K562 (cell line): ENCODE measurements at regions not wholly inside any gene's neighbourhood (a gene's known extent, or its start where the extent isn't known, plus 50 kb on each side); places are given as distances from the start of the nearest gene placed in this dataset.

Experiments
- ATAC-seq: fragments of 200-7000 bp; cut with Tn5 transposase; 3 replicates; pipeline ENCODE4 v1.9.1; 2020; ENCODE audit warnings: moderate library complexity
- BruUV-seq: library from RNA; stranded (reverse); fragments of 400-500 nt; replicated peaks from 2 replicates; lab custom pipeline; 2021; lab: Mats Ljungman, UMichigan
- CTCF ChIA-PET: fragments of 300-600 bp; formaldehyde crosslinking; extraction: SDS; loops from one replicate; lab custom pipeline; 2021; ENCODE audit warnings: low intra/inter-chr PET ratio; lab: Yijun Ruan, JAX
- POLR2A ChIA-PET: fragments of 300-600, 350-650 bp; sonication (Branson Sonifier 250); formaldehyde crosslinking; extraction: SDS; loops from one replicate; lab custom pipeline; 2021; ENCODE audit warnings: antibody characterized with exemption, inconsistent platforms; lab: Yijun Ruan, JAX
- DNase-seq, 4 experiments: peaks; one replicate each; pipeline versions ENCODE4 v3.0.0 to v3.0.0-alpha.2; 2011 to 2018; ENCODE audit warnings: low spot score in 3 of 4, mixed read lengths in 3 of 4; ENCODE audit errors: extremely low read depth in 1 of 4
- FAIRE-seq: peaks from 2 replicates; lab custom pipeline; 2011; peaks lifted over from hg19 to GRCh38; lab: Jason Lieb, UNC
- H2AFZ ChIP-seq: 2 replicates; pipeline ENCODE4 v1.6.0; 2011; ENCODE audit warnings: low read depth, low read length, control low read depth, inconsistent platforms
- H3K27ac ChIP-seq: fragments of 200-600 bp; 3 replicates; pipeline ENCODE4 v1.8.0; 2011; ENCODE audit warnings: low read depth, mild to moderate bottlenecking, control low read depth, inconsistent platforms, low read length, moderate library complexity, mixed read lengths; ENCODE audit errors: extremely low read depth
- H3K27me3 ChIP-seq, 2 experiments: fragments of 300-600 bp in 1 of 2; 2 replicates in 1 of 2; 3 replicates in 1 of 2; pipeline versions ENCODE4 v1.6.0 to v1.8.0; 2011; ENCODE audit warnings: inconsistent platforms in 2 of 2, low read length in 2 of 2, mild to moderate bottlenecking in 1 of 2, mixed read lengths in 1 of 2, moderate library complexity in 1 of 2; ENCODE audit not compliant: control insufficient read depth in 2 of 2, insufficient read depth in 2 of 2
- H3K36me3 ChIP-seq: fragments of 300-600 bp; 3 replicates; pipeline ENCODE4 v1.8.0; 2011; ENCODE audit warnings: mild to moderate bottlenecking, low read length, inconsistent platforms; ENCODE audit not compliant: control insufficient read depth, insufficient read depth
- H3K4me1 ChIP-seq, 2 experiments: fragments of 200-600 bp in 1 of 2; replicated peaks in 1 of 2; 2 replicates in 1 of 2; 3 replicates in 1 of 2; pipeline versions ENCODE4 v1.5.1 to v1.8.0; 2011; ENCODE audit warnings: inconsistent platforms in 2 of 2, low read length in 2 of 2, mild to moderate bottlenecking in 1 of 2, mixed read lengths in 1 of 2, moderate library complexity in 1 of 2; ENCODE audit not compliant: control insufficient read depth in 2 of 2, insufficient read depth in 2 of 2
- H3K4me2 ChIP-seq: 2 replicates; pipeline ENCODE4 v1.6.1; 2011; ENCODE audit warnings: low read length, control low read depth, inconsistent platforms, mixed read lengths; ENCODE audit not compliant: insufficient read depth
- H3K4me3 ChIP-seq: fragments of 200-600 bp; sonication (generic), shearing (Covaris generic); 2 replicates; pipeline ENCODE4 v1.5.1; 2016; ENCODE audit warnings: control low read depth, inconsistent platforms
- H3K79me2 ChIP-seq: fragments of 200-600 bp; 3 replicates; pipeline ENCODE4 v1.8.0; 2011; ENCODE audit warnings: low read length, inconsistent platforms; ENCODE audit not compliant: control insufficient read depth, insufficient read depth
- H3K9ac ChIP-seq, 2 experiments: 2 replicates each; pipeline versions ENCODE4 v1.6.0 to v1.6.1; 2011; ENCODE audit warnings: low read depth in 2 of 2, low read length in 2 of 2, control low read depth in 1 of 2, inconsistent platforms in 1 of 2, mild to moderate bottlenecking in 1 of 2, mixed read lengths in 1 of 2; ENCODE audit not compliant: insufficient read depth in 1 of 2
- H3K9me1 ChIP-seq: one replicate; pipeline ENCODE4 v1.6.0; 2011; ENCODE audit warnings: inconsistent platforms, mild to moderate bottlenecking, low read length, moderate library complexity; ENCODE audit not compliant: control insufficient read depth, insufficient read depth
- H3K9me3 ChIP-seq: replicated peaks from 2 replicates; pipeline ENCODE4 v1.5.1; 2011; ENCODE audit warnings: low read depth, low read length, inconsistent platforms; ENCODE audit not compliant: control insufficient read depth, insufficient read depth
- H4K20me1 ChIP-seq: replicated peaks from 2 replicates; pipeline ENCODE4 v1.6.1; 2011; ENCODE audit warnings: low read length, inconsistent platforms, mixed read lengths; ENCODE audit not compliant: control insufficient read depth, insufficient read depth
- EWSR1 ChIP-seq: fragments of 450-650 bp; IDR thresholded peaks from 2 replicates; pipeline ENCODE4 v1.6.1; 2018; ENCODE audit warnings: borderline replicate concordance, mild to moderate bottlenecking, low read depth, moderate library complexity; ENCODE audit not compliant: partially characterized antibody
- FIP1L1 ChIP-seq: fragments of 200-400 bp; formaldehyde crosslinking; IDR thresholded peaks from 2 replicates; pipeline ENCODE4 v1.6.1; 2018; ENCODE audit warnings: mild to moderate bottlenecking, low read depth, low read length; ENCODE audit not compliant: poor library complexity, severe bottlenecking
- ID3 ChIP-seq, 2 experiments: fragments of 250-450 bp in 1 of 2; fragments of 450-650 bp in 1 of 2; sonication (Bioruptor Pico) in 1 of 2; IDR thresholded peaks; 2 replicates each; pipeline versions ENCODE4 v1.6.1 to v1.8.0; 2016 to 2021; ENCODE audit warnings: mild to moderate bottlenecking in 2 of 2, moderate library complexity in 2 of 2, missing compliant biosample characterization in 1 of 2, missing genetic modification characterization in 1 of 2
- IFI16 ChIP-seq: fragments of 250-450 bp; sonication (Bioruptor Pico); IDR thresholded peaks from 2 replicates; pipeline ENCODE4 v2.1.2; 2022; ENCODE audit warnings: mild to moderate bottlenecking, inconsistent platforms
- NR2C1 ChIP-seq, 2 experiments: fragments of 450-650 bp; IDR thresholded peaks; 2 replicates each; pipeline ENCODE4 v1.6.1; 2017; ENCODE audit warnings: mild to moderate bottlenecking in 2 of 2, antibody characterized with exemption in 1 of 2, inconsistent platforms in 1 of 2, missing compliant biosample characterization in 1 of 2, missing genetic modification characterization in 1 of 2
- PRMT5 ChIP-seq: sonication (generic); formaldehyde crosslinking; IDR thresholded peaks from 2 replicates; pipeline ENCODE4 v1.5.0; 2020; ENCODE audit warnings: missing genetic modification reagents
- ZNF586 ChIP-seq: fragments of 450-650 bp; formaldehyde crosslinking; conservative IDR thresholded peaks from 2 replicates; pipeline ENCODE4 v1.4.0; 2020; ENCODE audit warnings: mild to moderate bottlenecking, moderate library complexity
- WGBS: fragments of 100-300 bp; shearing (Covaris generic); methylation state at CpG from one replicate; pipeline ENCODE4 v1.1.6; 2016; ENCODE audit warnings: low coverage, mixed read lengths; ENCODE audit not compliant: insufficient coverage; ENCODE audit errors: missing lambda C conversion rate; 5-methylcytosine and 5-hydroxymethylcytosine counted together
- in situ Hi-C: fragments of 300-500 bp; cut with MboI; formaldehyde crosslinking; loops from 4 replicates; pipeline ENCODE4 v1.15.0; 2018; ENCODE audit warnings: inconsistent platforms, mixed read lengths
- intact Hi-C: fragments of 100-400 bp; cut with micrococcal nuclease; formaldehyde crosslinking; loops from 2 replicates; pipeline ENCODE4 v1.14.2; 2022

- TF ChIP-seq NR2C1 (IDR thresholded peaks at IDR 0.05) (no peak), NR2C1 (tag; IDR thresholded peaks at IDR 0.05) (no peak), ID3 (CRISPR knock-in tag; IDR thresholded peaks at IDR 0.05) (no peak), ID3 (tag; IDR thresholded peaks at IDR 0.05) (no peak), FIP1L1 (no peak), PRMT5 (CRISPR knock-in tag) (no peak), ZNF586 (no peak), IFI16 (CRISPR knock-in tag) (no peak)
Observed at GRCh38 chr1:230573658-230574057, 68.6 kb upstream of the COG2 start (continued).

GRCh38 chr1:230572121-230573105 is 69.9 kb upstream of the COG2 start:
- Histone ChIP-seq H3K9me3 (no peaks in the 10 kb centered on the region), H3K79me2 (no peaks in the 10 kb centered on the region)
- POLR2A ChIA-PET: interaction anchor here (1.0 kb wide), 1 partner anchor 49 kb away, joined by 3 read pairs; no protein-coding TSS in a partner anchor
- in situ Hi-C loops (no loop called here), intact Hi-C loops (no loop called here)
- no peak for TF ChIP-seq EWSR1
- TF ChIP-seq, all 486 proteins: peak for 0
- H3K4me3 ChIP-seq: no peak overlapping the region
- H3K4me2 ChIP-seq: no peak overlapping the region
- no peaks in the 10 kb centered on the region for H3K36me3 ChIP-seq
- H3K4me1 ChIP-seq: no peaks in the 10 kb centered on the region
- H4K20me1 ChIP-seq: no peaks in the 10 kb centered on the region
- no TSS peak for BruUV-seq
- peaks cover 0 to 3% of the 10 kb centered on the region in 2 experiments; a peak in 1 of 5 replicates for H3K27me3 ChIP-seq
- ATAC-seq (no peak), DNase-seq (no peak), FAIRE-seq (no peak)
- CTCF ChIA-PET: no interaction called here
- 0% methylated on average over 7 of the region's 7 CpGs for WGBS
- H3K27ac ChIP-seq: no peak overlapping the region
- H3K9me1 ChIP-seq: no peaks in the 10 kb centered on the region
- H3K9ac ChIP-seq: no peak overlapping the region
- H2AFZ ChIP-seq: no peak overlapping the region
